NCI-H345 (cell line): ENCODE measurements at regions not wholly inside any gene's neighbourhood (a gene's known extent, or its start where the extent isn't known, plus 50 kb on each side); places are given as distances from the start of the nearest gene placed in this dataset.
"Not testable (repeated sequence)": the region's sequence is repeated elsewhere in the genome, so short reads cannot be mapped to it uniquely, and the experiment has no call there.

Source experiments
- DNase-seq: peaks from one replicate; lab custom pipeline; 2025; lab: John Stamatoyannopoulos, UW

DNA sequence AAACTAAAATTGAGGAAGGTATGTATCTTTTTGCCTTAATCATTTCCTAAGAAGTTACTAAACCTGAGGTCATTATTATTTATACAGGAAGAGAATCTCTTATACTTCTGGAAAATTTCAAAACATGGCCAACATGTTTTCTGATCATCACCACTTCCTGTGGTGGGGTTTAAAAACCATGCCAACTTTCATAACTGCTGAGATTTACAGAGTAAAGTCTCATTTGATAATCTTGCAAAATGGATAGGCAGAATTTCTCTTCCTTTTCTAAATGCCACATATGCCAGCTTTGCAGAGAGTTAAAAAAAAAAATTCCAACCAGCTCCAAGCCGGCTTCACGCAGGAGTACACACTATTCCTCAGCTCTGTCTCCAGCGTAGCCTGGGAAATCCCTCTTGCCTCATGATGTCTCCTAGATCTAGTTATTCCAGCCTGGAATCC lies 124.3 kb upstream of the SPRED1 start:
- no peak for DNase-seq

GRCh38 chr15:38128921-38129320 lies 123.7 kb upstream of the SPRED1 start:
- no peak for DNase-seq

GRCh38 chr15:38129531-38130204 lies 123.0 kb upstream of the SPRED1 start:
- no peak for DNase-seq

DNA sequence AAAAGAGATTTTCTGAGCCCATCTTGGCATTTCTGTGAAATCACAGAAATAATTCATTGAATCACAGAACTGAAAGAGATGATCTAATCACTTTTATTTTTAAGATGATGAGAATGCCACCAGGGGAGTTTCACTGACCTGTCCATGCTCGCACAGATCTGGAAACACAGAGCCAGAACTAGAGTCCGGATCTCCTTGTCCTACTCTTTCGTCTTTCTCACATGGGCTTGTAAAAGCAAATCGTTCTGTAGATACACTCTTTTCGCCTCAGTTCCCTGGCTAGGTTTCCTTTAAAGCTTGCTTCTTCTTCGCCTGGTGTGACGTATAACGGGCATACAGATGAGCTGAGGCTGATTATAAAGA lies 122.5 kb upstream of the SPRED1 start:
- DNase-seq = no peak

- DNase-seq = no peak
Observed at GRCh38 chr15:38130740-38131498, 121.7 kb upstream of the SPRED1 start.

GRCh38 chr15:38134252-38134651 lies 118.4 kb upstream of the SPRED1 start:
- no peak for DNase-seq

GRCh38 chr15:38142195-38142594 lies 110.4 kb upstream of the SPRED1 start:
- not testable (repeated sequence) for DNase-seq

DNA sequence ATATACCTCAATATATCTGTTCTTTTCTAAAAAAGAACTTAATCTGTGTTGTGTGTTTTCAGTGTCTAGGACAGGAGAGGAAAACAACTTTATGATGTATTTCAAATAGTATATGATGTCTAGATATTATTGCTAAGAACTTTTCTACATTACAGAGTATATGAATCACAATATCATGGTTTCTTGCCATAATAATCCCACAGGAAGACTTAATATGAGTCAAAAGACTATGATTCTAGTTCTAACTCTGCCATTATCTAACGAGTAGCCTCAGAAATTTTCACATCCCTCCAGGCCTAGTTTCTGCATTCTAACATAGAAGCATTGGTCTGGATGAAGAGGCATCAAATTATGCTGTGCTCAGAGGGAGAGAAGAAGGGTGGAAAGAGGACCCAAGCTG lies 107.7 kb upstream of the SPRED1 start:
- no peak for DNase-seq

GRCh38 chr15:38145651-38146111 lies 107.0 kb upstream of the SPRED1 start:
- DNase-seq = no peak

DNA sequence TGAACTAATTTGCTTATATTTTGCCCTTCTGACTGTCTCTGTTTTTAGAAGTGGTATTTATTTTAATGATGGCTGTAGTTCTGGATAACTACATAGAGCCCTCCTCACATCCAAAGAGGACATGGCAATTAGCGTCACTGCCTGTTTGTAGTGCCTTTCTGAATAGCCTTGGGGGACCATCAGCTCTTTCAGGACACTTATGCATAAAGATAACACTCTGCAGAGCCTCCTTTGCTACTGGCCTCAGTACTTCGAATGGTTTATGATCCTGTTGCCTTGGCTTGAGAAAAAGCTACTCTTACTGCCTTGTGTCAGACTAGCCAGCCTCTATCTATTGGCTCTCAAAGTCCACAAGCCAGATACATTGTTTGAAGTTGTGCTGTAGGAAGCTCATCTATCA lies 105.4 kb upstream of the SPRED1 start:
- DNase-seq = no peak

GRCh38 chr15:38148471-38148870 lies 104.2 kb upstream of the SPRED1 start:
- DNase-seq = no peak

DNA sequence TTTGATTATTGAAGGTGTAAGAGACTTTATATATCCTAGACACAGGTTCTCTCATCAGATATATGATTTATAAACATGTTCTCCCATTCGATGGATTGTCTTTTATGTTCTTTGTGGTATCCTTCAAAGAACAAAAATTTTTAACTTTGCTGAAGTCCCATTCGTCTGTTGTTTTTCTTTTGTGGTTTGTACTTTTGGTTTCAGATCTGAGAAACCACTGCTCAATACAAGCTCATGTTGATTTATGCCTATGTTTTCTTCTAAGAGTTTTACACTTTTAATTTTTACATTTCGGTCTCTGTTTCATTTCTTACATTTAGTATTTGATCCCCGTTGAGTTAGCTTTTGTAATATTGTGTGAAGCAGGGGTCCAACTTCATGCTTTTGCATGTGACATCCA lies 103.3 kb upstream of the SPRED1 start:
- DNase-seq = no peak

DNA sequence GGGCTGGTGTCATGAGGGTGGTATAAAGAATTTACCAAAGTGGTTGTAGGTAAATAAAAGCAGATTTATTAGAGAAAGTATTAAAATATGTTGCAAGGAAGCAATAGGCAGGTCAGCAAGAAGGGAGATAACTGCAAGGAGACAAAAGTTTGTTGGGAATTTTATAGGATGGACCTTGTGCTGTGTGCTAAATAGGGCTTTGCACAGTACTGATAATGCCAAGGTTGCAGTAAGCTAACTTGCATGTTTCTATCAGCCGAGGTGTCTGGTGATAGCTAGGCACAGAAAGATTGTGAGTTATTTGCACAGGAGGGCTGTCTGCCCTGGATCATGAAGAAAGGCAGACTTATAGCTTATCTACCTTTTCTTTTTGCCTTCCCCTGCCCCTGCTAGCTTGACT lies 102.5 kb upstream of the SPRED1 start:
- no peak for DNase-seq

- DNase-seq = no peak
Observed at GRCh38 chr15:38150794-38151193, 101.8 kb upstream of the SPRED1 start.

DNA sequence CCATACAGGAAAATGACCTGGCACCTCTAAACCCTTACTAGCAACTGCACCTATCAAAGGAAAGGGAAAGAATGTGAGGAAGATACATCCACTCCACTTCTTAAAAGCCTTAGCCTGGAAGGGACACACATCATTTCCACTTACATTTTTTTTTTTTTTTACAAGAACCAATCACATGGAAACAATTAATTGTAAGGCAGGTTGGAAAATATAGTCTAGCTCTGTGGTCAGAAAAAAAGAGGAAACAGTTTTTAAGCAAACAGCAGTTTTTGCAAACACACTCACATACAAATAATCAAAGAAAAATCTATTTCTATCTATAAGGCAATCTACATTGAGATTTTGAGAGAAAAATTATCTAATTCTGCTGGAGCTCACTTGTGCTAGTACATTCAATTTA lies 98.9 kb upstream of the SPRED1 start:
- no peak for DNase-seq

DNA sequence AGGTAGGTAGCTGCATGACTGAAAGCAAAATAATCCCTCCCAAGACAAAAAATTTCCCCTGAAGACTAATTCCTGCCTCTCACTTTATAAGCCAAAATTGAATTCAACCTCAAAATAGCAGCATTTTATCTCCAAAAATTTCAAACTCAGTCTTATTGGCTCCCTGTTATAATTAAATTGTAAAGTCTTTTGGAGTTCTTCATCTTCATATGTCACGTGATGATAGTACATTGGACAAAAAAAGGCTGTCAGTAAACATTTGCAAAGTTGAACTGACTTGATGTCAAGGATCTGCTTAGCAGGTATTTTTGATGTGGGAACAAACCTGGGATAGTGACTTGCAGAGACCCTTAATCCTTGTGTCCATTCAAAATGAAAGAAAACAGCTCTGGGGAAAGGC lies 98.4 kb upstream of the SPRED1 start:
- DNase-seq = no peak

DNA sequence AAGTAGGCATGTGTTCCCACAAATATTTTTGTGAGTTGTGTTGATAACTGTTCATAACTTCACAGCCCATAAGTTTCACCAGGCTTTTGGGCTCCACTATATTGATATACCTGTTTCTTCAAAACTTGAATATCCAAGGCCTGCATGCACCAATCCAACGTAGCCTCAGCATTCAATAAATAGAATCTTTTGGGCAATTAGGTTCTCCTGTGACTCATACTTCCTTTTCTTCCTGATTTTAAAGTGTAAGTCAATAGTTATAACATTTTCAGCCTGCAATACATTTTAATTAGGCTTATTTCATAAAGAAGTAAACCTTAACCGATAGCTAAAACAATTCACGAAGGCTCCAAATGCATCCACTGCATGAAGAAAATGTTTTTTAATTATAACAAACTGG lies 97.8 kb upstream of the SPRED1 start:
- no peak for DNase-seq

DNA sequence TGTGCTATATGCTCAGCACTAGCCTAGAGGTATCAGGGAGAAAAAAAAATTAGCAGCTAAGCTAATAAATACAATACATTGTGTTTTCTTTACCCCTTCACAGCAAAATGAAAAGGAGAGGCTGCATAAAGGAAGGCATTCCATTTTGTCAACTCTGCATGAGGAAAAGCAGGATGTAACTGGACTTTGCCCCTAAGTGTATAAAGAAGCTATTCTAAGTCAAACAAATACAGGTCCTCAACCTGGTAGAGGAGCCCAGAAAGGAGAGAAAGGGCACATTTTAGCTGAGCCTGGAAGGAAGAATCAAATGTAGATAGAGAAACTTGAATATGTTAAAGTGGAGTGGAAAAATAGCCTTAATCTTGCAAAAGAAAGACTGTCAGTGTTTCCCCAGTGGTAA lies 89.0 kb upstream of the SPRED1 start:
- DNase-seq = no peak

GRCh38 chr15:38164061-38164460 lies 88.6 kb upstream of the SPRED1 start:
- DNase-seq = no peak

DNA sequence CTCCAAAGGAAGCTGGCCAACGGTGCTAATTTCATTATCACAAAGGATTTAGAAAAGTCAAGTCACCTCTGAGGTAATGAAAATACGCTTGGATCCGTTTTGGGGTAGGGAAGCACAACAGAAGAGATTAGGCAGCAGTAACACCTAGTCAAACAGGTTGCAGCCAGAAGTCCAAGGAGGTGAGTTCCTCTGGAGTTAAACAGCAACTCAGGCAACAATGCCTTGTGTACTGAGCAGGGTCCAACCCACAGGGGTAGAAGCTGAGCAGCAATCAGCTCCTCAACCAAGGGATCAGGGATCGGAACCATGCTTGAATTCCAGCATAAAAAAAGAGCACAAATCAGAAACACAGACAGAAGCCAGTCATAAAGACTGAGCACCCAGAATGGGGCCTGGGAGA lies 88.1 kb upstream of the SPRED1 start:
- no peak for DNase-seq

GRCh38 chr15:38168467-38169070 lies 84.1 kb upstream of the SPRED1 start:
- no peak for DNase-seq

DNA sequence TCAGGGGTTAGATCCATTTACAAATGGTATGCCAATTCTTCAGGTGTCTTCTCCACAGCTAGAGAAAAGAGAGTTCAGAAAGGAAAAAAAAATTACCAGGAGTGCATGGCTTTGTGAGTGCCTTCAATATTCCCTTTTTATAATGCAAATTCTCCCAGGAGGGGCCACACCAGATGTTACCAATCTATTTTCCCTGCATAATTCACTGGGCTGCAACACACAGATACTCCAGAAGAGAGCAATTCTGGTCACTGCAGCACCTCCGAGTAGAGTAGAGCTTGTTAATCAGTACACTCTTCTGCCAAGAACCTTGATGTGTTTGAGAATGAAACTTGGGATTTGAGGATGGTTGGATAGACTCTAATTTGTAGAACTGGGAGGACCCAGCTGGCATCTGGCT lies 80.7 kb upstream of the SPRED1 start:
- no peak for DNase-seq

DNA sequence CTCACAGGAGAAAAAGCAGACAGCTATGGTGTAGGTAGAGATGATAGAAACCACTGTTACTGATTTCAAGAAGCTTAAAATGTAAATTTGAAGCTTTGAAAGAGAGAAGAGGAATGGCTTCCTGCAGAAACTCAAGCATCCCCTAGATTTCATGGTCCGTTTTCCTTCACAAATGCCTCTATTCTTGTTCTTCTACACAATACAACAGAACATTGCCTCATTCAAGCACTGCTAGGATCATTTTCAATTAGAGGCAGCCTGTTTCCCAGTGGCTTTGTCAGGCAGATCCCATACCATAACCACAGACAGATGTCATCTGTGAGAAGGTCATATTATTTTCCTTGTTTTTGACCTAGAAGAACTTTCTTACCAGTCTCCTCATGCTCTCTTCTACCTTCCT lies 77.9 kb upstream of the SPRED1 start:
- DNase-seq = no peak
